Progenitor cell of endocrine pancreas (in vitro differentiated cells): ENCODE measurements at regions not wholly inside any gene's neighbourhood (a gene's known extent, or its start where the extent isn't known, plus 50 kb on each side); places are given as distances from the start of the nearest gene placed in this dataset.
"Not testable (repeated sequence)": the region's sequence is repeated elsewhere in the genome, so short reads cannot be mapped to it uniquely, and the experiment has no call there.

Source experiments
- DNase-seq: peaks from one replicate; pipeline ENCODE4 v3.0.0; 2021; ENCODE audit warnings: low spot score; ENCODE audit not compliant: unreplicated experiment
- H3K27ac Mint-ChIP-seq: 2 replicates; pipeline ENCODE4 v1.8.0; 2021; ENCODE audit warnings: mild to moderate bottlenecking, moderate library complexity, mixed read lengths
- H3K27me3 Mint-ChIP-seq: 2 replicates; pipeline ENCODE4 v1.8.0; 2021; ENCODE audit warnings: mixed read lengths
- H3K36me3 Mint-ChIP-seq: 2 replicates; pipeline ENCODE4 v1.8.0; 2022; ENCODE audit warnings: mixed read lengths; ENCODE audit not compliant: insufficient read depth
- H3K4me1 Mint-ChIP-seq: 2 replicates; pipeline ENCODE4 v1.8.0; 2021; ENCODE audit warnings: low read depth, mixed read lengths
- H3K4me3 Mint-ChIP-seq: 2 replicates; pipeline ENCODE4 v1.8.0; 2021; ENCODE audit warnings: low read depth, mild to moderate bottlenecking, moderate library complexity, mixed read lengths
- H3K9me3 Mint-ChIP-seq: 2 replicates; pipeline ENCODE4 v1.8.0; 2021; ENCODE audit warnings: low read depth, mixed read lengths
- CTCF ChIP-seq: fragments of 200-600 bp; sonication (generic); IDR thresholded peaks from one replicate; pipeline ENCODE4 v1.5.0; 2021; ENCODE audit warnings: antibody characterized with exemption, mild to moderate bottlenecking; ENCODE audit not compliant: unreplicated experiment

- H3K27me3 Mint-ChIP-seq = no peaks in the 10 kb centered on the region
- peaks cover 18% of the 10 kb centered on the region for H3K9me3 Mint-ChIP-seq
- no peak for DNase-seq
- no peaks in the 10 kb centered on the region for H3K36me3 Mint-ChIP-seq
- no peaks in the 10 kb centered on the region for H3K4me1 Mint-ChIP-seq
- no peak overlapping the region for H3K4me3 Mint-ChIP-seq
- TF ChIP-seq CTCF = no peak
- H3K27ac Mint-ChIP-seq = no peak overlapping the region
Observed at GRCh38 chr4:137946453-137947174, 295.5 kb downstream of the SLC7A11 start.

- DNase-seq, H3K4me1 Mint-ChIP-seq, H3K4me3 Mint-ChIP-seq, H3K36me3 Mint-ChIP-seq, H3K27ac Mint-ChIP-seq, H3K27me3 Mint-ChIP-seq: not testable (repeated sequence)
- peaks cover 19% of the 10 kb centered on the region for H3K9me3 Mint-ChIP-seq
Observed at GRCh38 chr4:137942815-137943214, 299.3 kb downstream of the SLC7A11 start.

GRCh38 chr4:137942015-137942515 lies 300.1 kb downstream of the SLC7A11 start:
- not testable (repeated sequence) for H3K27me3 Mint-ChIP-seq, H3K4me1 Mint-ChIP-seq, H3K27ac Mint-ChIP-seq, DNase-seq, H3K4me3 Mint-ChIP-seq, H3K36me3 Mint-ChIP-seq
- H3K9me3 Mint-ChIP-seq = peaks cover 19% of the 10 kb centered on the region

- Mint-ChIP-seq H3K4me3 (no peak overlapping the region), H3K36me3 (no peaks in the 10 kb centered on the region), H3K27ac (peak overlapping the region; percentile 36), H3K4me1 (no peaks in the 10 kb centered on the region), H3K9me3 (peaks cover 5% of the 10 kb centered on the region), H3K27me3 (no peaks in the 10 kb centered on the region)
- DNase-seq = no peak
- no peak for TF ChIP-seq CTCF
Observed at GRCh38 chr4:137934911-137935310, 307.2 kb downstream of the SLC7A11 start.

GRCh38 chr4:137934046-137934445 lies 308.1 kb downstream of the SLC7A11 start:
- H3K4me3 Mint-ChIP-seq = no peak overlapping the region
- H3K9me3 Mint-ChIP-seq = peaks cover 4% of the 10 kb centered on the region
- no peak for DNase-seq
- no peak for TF ChIP-seq CTCF
- H3K27me3 Mint-ChIP-seq = no peaks in the 10 kb centered on the region
- no peaks in the 10 kb centered on the region for H3K36me3 Mint-ChIP-seq
- H3K4me1 Mint-ChIP-seq = no peaks in the 10 kb centered on the region
- H3K27ac Mint-ChIP-seq = no peak overlapping the region

- Mint-ChIP-seq H3K27ac (no peak overlapping the region), H3K4me1 (no peaks in the 10 kb centered on the region), H3K4me3 (no peak overlapping the region), H3K9me3 (no peaks in the 10 kb centered on the region), H3K27me3 (no peaks in the 10 kb centered on the region), H3K36me3 (no peaks in the 10 kb centered on the region)
- DNase-seq = no peak
- TF ChIP-seq CTCF = no peak
Observed at GRCh38 chr4:137927972-137928371, 314.2 kb downstream of the SLC7A11 start.
